Stimulated activated CD4-positive, alpha-beta T cell treated with anti-CD3 and anti-CD28 coated beads, Interleukin-2, amount 100 ng/mL, for 48 hours (primary cell): ENCODE measurements at regions not wholly inside any gene's neighbourhood (a gene's known extent, or its start where the extent isn't known, plus 50 kb on each side); places are given as distances from the start of the nearest gene placed in this dataset.
"Not testable (repeated sequence)": the region's sequence is repeated elsewhere in the genome, so short reads cannot be mapped to it uniquely, and the experiment has no call there.

ENCODE experiments used
- DNase-seq, 2 donors: peaks; one replicate each; pipeline ENCODE4 v3.0.0-alpha.2; 2020

- DNase-seq, result no peak
Measured at GRCh38 chr16:85435286-85435685, 177.8 kb upstream of the GSE1 start.

GRCh38 chr16:85435700-85436099, 177.4 kb upstream of the GSE1 start:
- no peak for DNase-seq

- no peak for DNase-seq
Measured at GRCh38 chr16:85436207-85436606, 176.9 kb upstream of the GSE1 start.

GRCh38 chr16:85436636-85437165, 176.4 kb upstream of the GSE1 start:
- no peak for DNase-seq

- no peak for DNase-seq
Measured at GRCh38 chr16:85437166-85438052, 175.7 kb upstream of the GSE1 start.

- DNase-seq, result no peak
Measured at GRCh38 chr16:85438981-85439685, 174.0 kb upstream of the GSE1 start.

- DNase-seq, result no peak
Measured at GRCh38 chr16:85440744-85441143, 172.4 kb upstream of the GSE1 start.

GRCh38 chr16:85441189-85441889, 171.8 kb upstream of the GSE1 start:
- DNase-seq, result no peak

GRCh38 chr16:85441890-85442670, 171.0 kb upstream of the GSE1 start:
- no peak for DNase-seq

GRCh38 chr16:85443116-85443515, 170.0 kb upstream of the GSE1 start:
- DNase-seq, result no peak

GRCh38 chr16:85443531-85443930, 169.6 kb upstream of the GSE1 start:
- no peak for DNase-seq

GRCh38 chr16:85445064-85445778, 167.9 kb upstream of the GSE1 start:
- no peak for DNase-seq

GRCh38 chr16:85445779-85446222, 167.3 kb upstream of the GSE1 start:
- DNase-seq, result no peak

- DNase-seq, result no peak
Measured at GRCh38 chr16:85446951-85447692, 166.0 kb upstream of the GSE1 start.

GRCh38 chr16:85447693-85448313, 165.3 kb upstream of the GSE1 start:
- DNase-seq, result no peak

GRCh38 chr16:85448557-85449190, 164.4 kb upstream of the GSE1 start:
- peak in 1 of 2 donors; percentile 10 for DNase-seq

GRCh38 chr16:85449191-85449884, 163.8 kb upstream of the GSE1 start:
- DNase-seq, result no peak

- DNase-seq, result no peak
Measured at GRCh38 chr16:85449885-85450245, 163.3 kb upstream of the GSE1 start.

- DNase-seq, result not testable (repeated sequence)
Measured at GRCh38 chr16:85451142-85451541, 162.0 kb upstream of the GSE1 start.
